Fibroblast of lung (primary cell): ENCODE measurements at regions not wholly inside any gene's neighbourhood (a gene's known extent, or its start where the extent isn't known, plus 50 kb on each side); places are given as distances from the start of the nearest gene placed in this dataset.
"Not testable (repeated sequence)": the region's sequence is repeated elsewhere in the genome, so short reads cannot be mapped to it uniquely, and the experiment has no call there.

Experiments used
- DNase-seq, 2 donors: peaks; one replicate each; pipeline versions ENCODE4 v3.0.0 to v3.0.0-alpha.2; 2010; ENCODE audit warnings: low read depth in 2 of 2
- H2AFZ ChIP-seq: 2 replicates; pipeline ENCODE4 v1.5.1; 2012; ENCODE audit warnings: low read length, control low read depth, inconsistent platforms
- H3K27ac ChIP-seq: 2 replicates; pipeline ENCODE4 v1.5.1; 2011; ENCODE audit warnings: low read length, control low read depth; ENCODE audit not compliant: insufficient read depth
- H3K27me3 ChIP-seq: 2 replicates; pipeline ENCODE4 v1.5.1; 2011; ENCODE audit warnings: mild to moderate bottlenecking, low read length; ENCODE audit not compliant: control insufficient read depth, insufficient read depth
- H3K36me3 ChIP-seq: 2 replicates; pipeline ENCODE4 v1.5.1; 2011; ENCODE audit warnings: low read length; ENCODE audit not compliant: control insufficient read depth, insufficient read depth
- H3K4me1 ChIP-seq: 2 replicates; pipeline ENCODE4 v1.5.1; 2011; ENCODE audit warnings: low read length; ENCODE audit not compliant: control insufficient read depth, insufficient read depth; ENCODE audit errors: extremely low read depth
- H3K4me2 ChIP-seq: 2 replicates; pipeline ENCODE4 v1.5.1; 2011; ENCODE audit warnings: low read length, control low read depth; ENCODE audit not compliant: insufficient read depth; ENCODE audit errors: extremely low read depth
- H3K4me3 ChIP-seq, 4 experiments: fragments of 200-600 bp in 1 of 4; sonication (generic) in 1 of 4; replicated peaks in 1 of 4; 2 replicates each; pipeline ENCODE4 v1.5.1; 2011 to 2016; ENCODE audit warnings: low read length in 4 of 4, low read depth in 3 of 4, mild to moderate bottlenecking in 3 of 4, control low read depth in 2 of 4, inconsistent platforms in 1 of 4, mixed read lengths in 1 of 4; ENCODE audit not compliant: insufficient read depth in 1 of 4; ENCODE audit errors: control extremely low read depth in 1 of 4
- H3K79me2 ChIP-seq: 2 replicates; pipeline ENCODE4 v1.5.1; 2012; ENCODE audit warnings: mild to moderate bottlenecking, low read length, inconsistent platforms; ENCODE audit not compliant: control insufficient read depth, insufficient read depth
- H3K9ac ChIP-seq: 2 replicates; pipeline ENCODE4 v1.5.1; 2011; ENCODE audit warnings: mild to moderate bottlenecking, low read length, control low read depth; ENCODE audit not compliant: insufficient read depth
- H3K9me3 ChIP-seq: 2 replicates; pipeline ENCODE4 v1.5.1; 2012; ENCODE audit warnings: low read depth, low read length; ENCODE audit not compliant: control insufficient read depth, insufficient read depth
- H4K20me1 ChIP-seq: 2 replicates; pipeline ENCODE4 v1.5.1; 2011; ENCODE audit warnings: low read length; ENCODE audit not compliant: control insufficient read depth, insufficient read depth; ENCODE audit errors: extremely low read depth
- CTCF ChIP-seq, 2 donors: IDR thresholded peaks in 1 of 2; conservative IDR thresholded peaks in 1 of 2; 1 replicate in 1 of 2; 2 replicates in 1 of 2; pipeline ENCODE4 v1.5.1; 2011 to 2012; ENCODE audit warnings: low read length in 2 of 2, control low read depth in 1 of 2, inconsistent platforms in 1 of 2, low read depth in 1 of 2, mild to moderate bottlenecking in 1 of 2
- EZH2 ChIP-seq: IDR thresholded peaks from 2 replicates; pipeline ENCODE4 v1.5.1; 2012; ENCODE audit warnings: low read length, control low read depth, mild to moderate bottlenecking; ENCODE audit errors: missing control alignments

- Histone ChIP-seq H3K4me3 (no peak overlapping the region), H3K79me2 (no peaks in the 10 kb centered on the region), H3K9ac (no peak overlapping the region), H4K20me1 (no peaks in the 10 kb centered on the region), H3K27ac (no peak overlapping the region), H3K4me2 (no peak overlapping the region), H3K9me3 (no peaks in the 10 kb centered on the region), H2AFZ (no peak overlapping the region), H3K4me1 (no peaks in the 10 kb centered on the region), H3K36me3 (no peaks in the 10 kb centered on the region), H3K27me3 (no peaks in the 10 kb centered on the region)
- TF ChIP-seq EZH2 (no peak), CTCF (conservative IDR thresholded peaks at IDR 0.05 in 1 of 2, IDR thresholded peaks at IDR 0.05 in 1 of 2; ENCODE audit: low read depth in 1 of 2, low read length in 2 of 2) (no peak)
- DNase-seq = no peak
Measured at GRCh38 chr21:25188677-25189079, 418.6 kb downstream of the MRPL39 start.

DNA sequence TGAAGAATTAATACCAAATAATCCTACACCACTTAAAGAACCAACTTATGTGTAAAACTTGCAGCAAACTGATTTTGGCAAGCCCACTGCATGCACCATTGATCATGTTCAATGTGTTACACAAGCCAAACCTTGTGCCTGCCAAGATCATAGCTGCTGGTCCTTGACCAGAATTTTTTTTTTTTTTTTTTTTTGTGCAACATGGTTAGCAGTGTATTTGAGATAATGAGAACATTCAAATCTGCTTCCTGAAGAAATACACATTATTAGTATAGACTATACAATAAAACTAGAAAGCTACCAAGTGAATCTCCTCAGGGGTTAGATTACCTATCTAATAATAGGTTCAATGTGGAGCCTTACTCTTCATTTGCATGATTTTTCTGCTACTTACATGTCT is 421.0 kb downstream of the MRPL39 start:
- Histone ChIP-seq H3K79me2 (no peaks in the 10 kb centered on the region), H3K36me3 (no peaks in the 10 kb centered on the region), H3K27me3 (no peaks in the 10 kb centered on the region), H4K20me1 (no peaks in the 10 kb centered on the region), H3K4me1 (no peaks in the 10 kb centered on the region), H3K27ac (no peak overlapping the region), H3K4me3 (no peak overlapping the region), H3K4me2 (no peak overlapping the region), H3K9me3 (no peaks in the 10 kb centered on the region), H3K9ac (no peak overlapping the region), H2AFZ (no peak overlapping the region)
- TF ChIP-seq EZH2 (no peak), CTCF (conservative IDR thresholded peaks at IDR 0.05 in 1 of 2, IDR thresholded peaks at IDR 0.05 in 1 of 2; ENCODE audit: low read depth in 1 of 2, low read length in 2 of 2) (no peak)
- peak; percentile 10 to 47 for DNase-seq

- Histone ChIP-seq H3K27me3 (no peaks in the 10 kb centered on the region), H3K9ac (no peak overlapping the region), H3K79me2 (no peaks in the 10 kb centered on the region), H2AFZ (no peak overlapping the region), H3K4me1 (no peaks in the 10 kb centered on the region), H3K36me3 (no peaks in the 10 kb centered on the region), H3K4me3 (no peak overlapping the region), H3K27ac (no peak overlapping the region), H3K9me3 (no peaks in the 10 kb centered on the region), H3K4me2 (no peak overlapping the region), H4K20me1 (no peaks in the 10 kb centered on the region)
- TF ChIP-seq CTCF (conservative IDR thresholded peaks at IDR 0.05 in 1 of 2, IDR thresholded peaks at IDR 0.05 in 1 of 2; ENCODE audit: low read depth in 1 of 2, low read length in 2 of 2) (no peak), EZH2 (no peak)
- DNase-seq = no peak
Measured at GRCh38 chr21:25183577-25183976, 423.7 kb downstream of the MRPL39 start.

DNA sequence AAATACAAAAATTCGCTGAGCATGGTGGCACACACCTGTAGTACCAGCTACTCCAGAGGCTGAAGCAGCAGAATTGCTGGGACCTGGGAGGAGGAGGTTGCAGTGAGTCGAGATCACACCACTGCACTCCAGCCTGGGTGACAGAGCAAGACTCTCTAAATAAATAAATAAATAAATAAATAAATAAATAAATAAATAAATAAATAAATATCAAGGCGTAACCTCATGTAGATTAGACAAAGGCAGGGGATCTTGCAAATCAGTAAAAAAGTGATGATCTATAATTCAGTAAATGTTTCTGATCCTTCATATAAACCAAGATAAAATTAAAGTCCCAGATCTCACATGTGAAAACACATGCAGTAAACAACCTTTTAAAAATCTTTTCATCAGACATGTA is 425.6 kb downstream of the MRPL39 start:
- H3K9ac ChIP-seq, H2AFZ ChIP-seq, H3K36me3 ChIP-seq, H3K27me3 ChIP-seq, DNase-seq, H3K9me3 ChIP-seq, H4K20me1 ChIP-seq, H3K27ac ChIP-seq, H3K4me2 ChIP-seq, H3K79me2 ChIP-seq, H3K4me1 ChIP-seq, H3K4me3 ChIP-seq: not testable (repeated sequence)
